Liver (tissue), 3 donors: ENCODE measurements at regions not wholly inside any gene's neighbourhood (a gene's known extent, or its start where the extent isn't known, plus 50 kb on each side); places are given as distances from the start of the nearest gene placed in this dataset.

Experiments used
- EGR1 ChIP-seq, 2 donors: IDR thresholded peaks; 2 replicates each; pipeline ENCODE4 v1.6.1; 2016 to 2018; ENCODE audit warnings: antibody characterized with exemption in 2 of 2, low read depth in 2 of 2
- FOXA1 ChIP-seq: IDR thresholded peaks from 2 replicates; pipeline ENCODE4 v1.6.1; 2016; ENCODE audit warnings: antibody characterized with exemption
- GABPA ChIP-seq, 2 donors: IDR thresholded peaks in 1 of 2; conservative IDR thresholded peaks in 1 of 2; 2 replicates each; pipeline ENCODE4 v1.6.1; 2016; ENCODE audit warnings: antibody characterized with exemption in 2 of 2, mild to moderate bottlenecking in 1 of 2, moderate library complexity in 1 of 2
- HNF4A ChIP-seq, 2 donors: conservative IDR thresholded peaks; 2 replicates each; pipeline ENCODE4 v1.6.1; 2016; ENCODE audit warnings: antibody characterized with exemption in 2 of 2, mild to moderate bottlenecking in 2 of 2
- JUND ChIP-seq, 2 donors: IDR thresholded peaks; 2 replicates each; pipeline ENCODE4 v1.6.1; 2016; ENCODE audit warnings: antibody characterized with exemption in 2 of 2
- RAD21 ChIP-seq, 2 donors: IDR thresholded peaks; 2 replicates each; pipeline ENCODE4 v1.6.1; 2016; ENCODE audit warnings: antibody characterized with exemption in 2 of 2, mild to moderate bottlenecking in 2 of 2
- REST ChIP-seq: IDR thresholded peaks from 2 replicates; pipeline ENCODE4 v1.6.1; 2016; ENCODE audit warnings: antibody characterized with exemption, mild to moderate bottlenecking
- TAF1 ChIP-seq: conservative IDR thresholded peaks from 2 replicates; pipeline ENCODE4 v1.6.1; 2016; ENCODE audit warnings: antibody characterized with exemption, mild to moderate bottlenecking
- YY1 ChIP-seq: IDR thresholded peaks from 2 replicates; pipeline ENCODE4 v1.6.1; 2016; ENCODE audit warnings: antibody characterized with exemption, mild to moderate bottlenecking
- ZBTB33 ChIP-seq: IDR thresholded peaks from 2 replicates; pipeline ENCODE4 v1.6.1; 2016; ENCODE audit warnings: antibody characterized with exemption
- TF ChIP-seq, protein P1 (sequence below): fragments of 150-350 bp; IDR thresholded peaks from 2 replicates; pipeline ENCODE4 v1.5.1; 2017; ENCODE audit warnings: improper control_type of control experiment, low read depth, low read length; ENCODE audit not compliant: missing input control
- TF ChIP-seq, protein P2 (sequence below): IDR thresholded peaks from 2 replicates; pipeline ENCODE4 v1.6.1; 2016; ENCODE audit warnings: antibody characterized with exemption
- donor health status: healthy.
- donor health status: healthy.

- TF ChIP-seq, protein P1, sequence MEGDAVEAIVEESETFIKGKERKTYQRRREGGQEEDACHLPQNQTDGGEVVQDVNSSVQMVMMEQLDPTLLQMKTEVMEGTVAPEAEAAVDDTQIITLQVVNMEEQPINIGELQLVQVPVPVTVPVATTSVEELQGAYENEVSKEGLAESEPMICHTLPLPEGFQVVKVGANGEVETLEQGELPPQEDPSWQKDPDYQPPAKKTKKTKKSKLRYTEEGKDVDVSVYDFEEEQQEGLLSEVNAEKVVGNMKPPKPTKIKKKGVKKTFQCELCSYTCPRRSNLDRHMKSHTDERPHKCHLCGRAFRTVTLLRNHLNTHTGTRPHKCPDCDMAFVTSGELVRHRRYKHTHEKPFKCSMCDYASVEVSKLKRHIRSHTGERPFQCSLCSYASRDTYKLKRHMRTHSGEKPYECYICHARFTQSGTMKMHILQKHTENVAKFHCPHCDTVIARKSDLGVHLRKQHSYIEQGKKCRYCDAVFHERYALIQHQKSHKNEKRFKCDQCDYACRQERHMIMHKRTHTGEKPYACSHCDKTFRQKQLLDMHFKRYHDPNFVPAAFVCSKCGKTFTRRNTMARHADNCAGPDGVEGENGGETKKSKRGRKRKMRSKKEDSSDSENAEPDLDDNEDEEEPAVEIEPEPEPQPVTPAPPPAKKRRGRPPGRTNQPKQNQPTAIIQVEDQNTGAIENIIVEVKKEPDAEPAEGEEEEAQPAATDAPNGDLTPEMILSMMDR: no peak
- TF ChIP-seq EGR1 (IDR thresholded peaks at IDR 0.05; ENCODE audit: low read depth in 2 of 2): no peak
- TF ChIP-seq RAD21 (IDR thresholded peaks at IDR 0.05): no peak
- TF ChIP-seq, protein P2, sequence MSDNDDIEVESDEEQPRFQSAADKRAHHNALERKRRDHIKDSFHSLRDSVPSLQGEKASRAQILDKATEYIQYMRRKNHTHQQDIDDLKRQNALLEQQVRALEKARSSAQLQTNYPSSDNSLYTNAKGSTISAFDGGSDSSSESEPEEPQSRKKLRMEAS: no peak
- no peak for TF ChIP-seq ZBTB33
- TF ChIP-seq YY1: no peak
- TF ChIP-seq REST: no peak
- no peak for TF ChIP-seq JUND (IDR thresholded peaks at IDR 0.05)
- no peak for TF ChIP-seq TAF1
- no peak for TF ChIP-seq FOXA1
- TF ChIP-seq HNF4A (conservative IDR thresholded peaks at IDR 0.05): peak; percentile 51 to 56
- TF ChIP-seq GABPA (IDR thresholded peaks at IDR 0.05 in 1 of 2, conservative IDR thresholded peaks at IDR 0.05 in 1 of 2): no peak
Observed at GRCh38 chr2:17306219-17306618, 212.0 kb downstream of the RAD51AP2 start.
